B cell (primary cell): ENCODE measurements at regions not wholly inside any gene's neighbourhood (a gene's known extent, or its start where the extent isn't known, plus 50 kb on each side); places are given as distances from the start of the nearest gene placed in this dataset.

Source experiments
- EZH2 ChIP-seq: IDR thresholded peaks from 2 replicates; pipeline ENCODE4 v1.6.1; 2012; ENCODE audit warnings: borderline replicate concordance, low read depth, mild to moderate bottlenecking, moderate library complexity, low read length; ENCODE audit not compliant: insufficient read depth, poor library complexity, severe bottlenecking
- TF ChIP-seq, protein P1 (sequence below): fragments of 200-600 bp; IDR thresholded peaks from one replicate; pipeline ENCODE4 v1.8.0; 2022; ENCODE audit warnings: antibody characterized with exemption, mild to moderate bottlenecking

DNA sequence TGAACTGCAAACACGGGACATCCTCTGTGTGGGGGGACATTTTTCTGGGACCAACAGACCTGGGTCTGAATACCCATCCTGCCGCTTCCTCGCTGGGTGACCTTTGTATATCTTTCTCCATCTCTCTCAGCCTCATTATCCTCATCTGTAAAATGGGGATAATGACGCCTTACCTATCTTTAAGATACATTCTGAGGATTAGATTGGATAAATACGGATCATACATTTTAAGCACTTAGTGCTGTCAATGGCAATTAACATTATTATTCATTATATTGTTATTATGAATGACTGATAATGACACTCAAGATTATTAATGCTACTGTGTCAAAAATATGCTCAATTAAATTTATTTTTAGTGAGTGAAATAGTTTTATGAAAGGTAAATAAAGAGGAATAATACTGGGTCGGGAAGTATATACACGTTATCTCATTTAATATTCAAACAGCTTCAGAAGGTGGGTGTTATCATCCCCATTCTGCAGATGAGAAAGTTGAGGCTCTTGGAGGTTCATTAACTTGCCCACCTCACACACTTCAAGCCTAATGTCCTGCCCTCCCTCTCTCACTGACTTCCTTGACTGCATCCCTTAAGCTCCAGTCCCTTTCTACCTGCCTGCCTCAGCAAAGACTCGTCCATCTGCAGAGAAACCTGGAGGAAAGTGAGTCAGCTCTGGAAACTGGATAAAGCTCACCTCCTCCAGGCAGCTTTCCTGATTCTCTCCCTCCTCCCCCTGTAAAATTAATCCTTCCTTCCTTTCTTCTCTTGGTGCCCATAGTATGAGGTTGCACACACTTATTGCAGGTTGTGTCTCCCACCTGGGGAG is 120.7 kb upstream of the JUN start:
- TF ChIP-seq, protein P1, sequence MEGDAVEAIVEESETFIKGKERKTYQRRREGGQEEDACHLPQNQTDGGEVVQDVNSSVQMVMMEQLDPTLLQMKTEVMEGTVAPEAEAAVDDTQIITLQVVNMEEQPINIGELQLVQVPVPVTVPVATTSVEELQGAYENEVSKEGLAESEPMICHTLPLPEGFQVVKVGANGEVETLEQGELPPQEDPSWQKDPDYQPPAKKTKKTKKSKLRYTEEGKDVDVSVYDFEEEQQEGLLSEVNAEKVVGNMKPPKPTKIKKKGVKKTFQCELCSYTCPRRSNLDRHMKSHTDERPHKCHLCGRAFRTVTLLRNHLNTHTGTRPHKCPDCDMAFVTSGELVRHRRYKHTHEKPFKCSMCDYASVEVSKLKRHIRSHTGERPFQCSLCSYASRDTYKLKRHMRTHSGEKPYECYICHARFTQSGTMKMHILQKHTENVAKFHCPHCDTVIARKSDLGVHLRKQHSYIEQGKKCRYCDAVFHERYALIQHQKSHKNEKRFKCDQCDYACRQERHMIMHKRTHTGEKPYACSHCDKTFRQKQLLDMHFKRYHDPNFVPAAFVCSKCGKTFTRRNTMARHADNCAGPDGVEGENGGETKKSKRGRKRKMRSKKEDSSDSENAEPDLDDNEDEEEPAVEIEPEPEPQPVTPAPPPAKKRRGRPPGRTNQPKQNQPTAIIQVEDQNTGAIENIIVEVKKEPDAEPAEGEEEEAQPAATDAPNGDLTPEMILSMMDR: no peak
- TF ChIP-seq EZH2: no peak
